Activated CD8-positive, alpha-beta memory T cell treated with anti-CD3 and anti-CD28 coated beads for 4 hours (primary cell): ENCODE measurements at regions not wholly inside any gene's neighbourhood (a gene's known extent, or its start where the extent isn't known, plus 50 kb on each side); places are given as distances from the start of the nearest gene placed in this dataset.
"Not testable (repeated sequence)": the region's sequence is repeated elsewhere in the genome, so short reads cannot be mapped to it uniquely, and the experiment has no call there.

Experiments used
- DNase-seq, 2 donors: peaks; one replicate each; pipeline ENCODE4 v3.0.0-alpha.2; 2020; ENCODE audit warnings: low read depth in 2 of 2

- DNase-seq, result not testable (repeated sequence)
Observed at GRCh38 chrX:40788698-40789097, 53.4 kb upstream of the MED14 start.

DNA sequence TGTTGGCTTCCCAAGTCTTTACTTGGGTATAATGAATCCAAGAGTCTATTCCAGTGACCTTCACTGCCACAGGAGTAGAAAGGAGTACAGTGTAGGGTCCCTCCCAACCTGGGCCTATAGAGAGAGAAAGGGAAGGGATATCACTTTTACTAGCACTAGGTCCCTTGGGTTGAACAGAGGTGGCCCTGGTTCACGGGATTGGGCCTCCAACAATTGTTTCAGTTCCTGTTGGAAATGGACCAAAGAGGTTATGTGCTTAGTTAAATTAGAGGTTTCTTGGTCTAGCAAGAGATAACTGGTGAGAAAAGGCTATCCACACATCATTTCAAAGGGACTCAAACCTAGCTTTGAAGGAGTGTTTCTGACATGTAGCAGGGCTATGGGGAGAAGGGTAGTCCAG, 57.1 kb upstream of the MED14 start:
- DNase-seq, result no peak

DNA sequence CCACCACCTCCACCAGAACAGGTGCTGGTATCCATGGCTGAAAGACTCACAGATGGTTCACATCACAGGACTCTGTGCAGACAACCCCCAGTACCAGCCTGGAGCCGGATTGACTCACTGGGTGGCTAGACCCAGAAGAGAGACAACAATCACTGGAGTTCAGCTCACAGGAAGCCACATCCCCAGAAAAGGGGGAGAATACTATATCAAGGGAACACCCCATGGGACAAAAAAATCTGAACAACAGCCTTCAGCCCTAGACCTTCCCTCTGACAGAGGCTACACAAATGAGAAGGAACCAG, 59.4 kb upstream of the MED14 start:
- DNase-seq, result not testable (repeated sequence)

DNA sequence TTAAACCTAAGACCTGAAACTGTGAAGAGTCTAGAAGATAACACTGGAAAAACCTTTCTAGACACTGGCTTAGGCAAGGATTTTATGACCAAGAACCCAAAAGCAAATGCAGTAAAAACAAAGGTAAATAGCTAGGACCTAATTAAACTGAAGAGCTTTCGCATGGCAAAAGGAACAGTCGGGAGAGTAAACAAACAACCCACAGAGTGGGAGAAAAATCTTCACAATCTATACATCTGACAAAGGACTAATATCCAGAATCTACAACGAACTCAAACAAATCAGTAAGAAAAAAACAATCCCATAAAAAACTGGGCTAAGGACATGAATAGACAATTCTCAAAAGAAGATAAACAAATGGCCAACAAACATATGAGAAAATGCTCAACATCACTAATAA, 64.4 kb upstream of the MED14 start:
- not testable (repeated sequence) for DNase-seq

DNA sequence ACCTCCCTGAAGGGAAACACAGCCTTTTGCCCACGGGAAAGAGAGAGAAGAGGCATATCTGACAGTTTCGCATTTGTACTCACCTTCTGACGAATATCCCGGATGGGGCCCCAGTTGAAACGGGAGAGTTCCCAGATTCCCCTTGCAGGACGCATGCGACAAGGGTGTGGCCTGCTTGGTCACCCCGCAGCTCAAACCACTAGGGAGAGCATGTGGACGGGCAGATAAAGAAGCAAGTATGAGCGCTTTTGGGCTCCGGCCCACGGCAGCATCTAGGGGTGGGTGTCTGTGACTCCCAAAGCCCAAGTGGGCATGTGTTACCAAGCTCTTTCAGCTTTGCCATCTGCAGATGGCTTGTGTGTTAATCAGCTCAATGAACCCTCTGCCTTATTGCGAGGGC, 70.1 kb upstream of the MED14 start:
- DNase-seq, result no peak

DNA sequence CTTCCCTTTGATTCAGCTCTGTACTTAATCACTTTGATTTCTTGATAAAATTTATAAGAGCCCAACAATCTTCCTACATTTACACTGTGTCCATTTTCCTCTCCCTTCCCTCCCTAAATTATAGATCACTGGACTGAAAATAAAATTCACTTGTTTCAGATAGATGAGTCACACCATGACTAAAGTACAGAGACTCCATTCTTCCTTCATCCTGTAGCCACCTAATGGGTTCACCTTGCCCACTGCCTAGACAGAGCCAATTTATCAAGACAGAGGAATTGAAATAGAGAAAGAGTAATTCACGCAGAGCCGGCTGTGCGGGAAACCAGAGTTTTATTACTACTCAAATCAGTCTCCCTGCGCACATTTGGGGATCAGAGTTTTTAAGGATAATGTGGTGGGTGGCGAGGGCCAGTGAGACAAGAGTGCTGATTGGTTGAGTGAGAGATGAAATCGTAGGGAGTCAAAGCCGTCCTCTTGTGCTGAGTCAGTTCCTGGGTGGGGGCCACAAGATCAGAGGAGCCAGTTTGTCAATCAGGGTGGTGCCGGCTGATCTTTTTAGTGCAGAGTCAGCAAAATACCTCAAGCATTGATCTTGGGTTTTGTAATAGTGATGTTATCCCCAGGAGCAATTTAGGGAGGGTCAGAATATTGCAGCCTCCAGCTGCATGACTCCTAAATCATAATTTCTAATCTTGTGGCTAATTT, 71.3 kb upstream of the MED14 start:
- no peak for DNase-seq

- DNase-seq, result no peak
Observed at GRCh38 chrX:40807384-40807783, 72.0 kb upstream of the MED14 start.

GRCh38 chrX:40808203-40808602, 72.9 kb upstream of the MED14 start:
- no peak for DNase-seq

- DNase-seq, result no peak
Observed at GRCh38 chrX:40809210-40809609, 73.9 kb upstream of the MED14 start.

GRCh38 chrX:40815045-40815444, 79.7 kb upstream of the MED14 start:
- not testable (repeated sequence) for DNase-seq

- DNase-seq, result no peak
Observed at GRCh38 chrX:40816906-40817305, 81.6 kb upstream of the MED14 start.

DNA sequence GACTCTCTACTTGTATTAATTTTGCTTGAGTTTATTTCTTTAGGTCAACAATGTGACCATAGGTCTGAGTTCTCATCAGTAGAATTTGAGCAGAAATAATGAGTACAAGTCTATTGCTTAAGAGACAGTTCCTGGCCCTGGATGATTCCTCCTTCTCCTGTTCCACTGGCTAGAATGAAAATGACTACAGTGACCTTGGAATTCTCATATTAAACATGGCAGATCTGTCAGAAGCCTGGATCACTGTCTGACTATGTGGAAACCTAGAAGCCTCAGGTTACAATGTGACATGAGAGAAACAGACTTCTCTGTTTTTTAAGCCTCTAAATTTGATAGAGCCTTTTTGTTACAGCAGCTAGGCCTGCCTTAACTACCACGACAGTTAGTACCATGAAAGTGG, 82.9 kb upstream of the MED14 start:
- no peak for DNase-seq

DNA sequence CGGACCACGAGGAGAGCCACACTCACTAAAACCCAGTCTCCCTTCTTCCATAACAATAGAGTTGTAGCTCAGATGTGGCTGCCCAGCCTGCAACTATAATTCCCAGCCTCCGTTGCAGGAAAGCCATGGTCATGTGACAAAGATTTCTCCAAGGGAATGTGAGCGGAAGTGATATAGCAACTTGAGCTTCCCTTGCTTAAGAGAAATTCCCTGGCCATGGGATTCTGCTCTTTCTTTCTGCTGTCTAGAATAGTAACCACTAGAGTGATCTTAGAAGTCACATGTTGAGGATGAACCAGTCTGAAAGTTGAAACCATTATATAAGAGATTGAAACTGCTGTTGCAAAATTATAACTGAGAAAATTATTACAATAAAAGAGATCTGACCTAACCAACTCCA, 86.4 kb upstream of the MED14 start:
- no peak for DNase-seq

GRCh38 chrX:40827331-40827730, 92.0 kb upstream of the MED14 start:
- DNase-seq, result no peak

- no peak for DNase-seq
Observed at GRCh38 chrX:40831750-40832149, 96.4 kb upstream of the MED14 start.

GRCh38 chrX:40832723-40833122, 97.4 kb upstream of the MED14 start:
- no peak for DNase-seq

GRCh38 chrX:40834225-40834624, 98.9 kb upstream of the MED14 start:
- no peak for DNase-seq

DNA sequence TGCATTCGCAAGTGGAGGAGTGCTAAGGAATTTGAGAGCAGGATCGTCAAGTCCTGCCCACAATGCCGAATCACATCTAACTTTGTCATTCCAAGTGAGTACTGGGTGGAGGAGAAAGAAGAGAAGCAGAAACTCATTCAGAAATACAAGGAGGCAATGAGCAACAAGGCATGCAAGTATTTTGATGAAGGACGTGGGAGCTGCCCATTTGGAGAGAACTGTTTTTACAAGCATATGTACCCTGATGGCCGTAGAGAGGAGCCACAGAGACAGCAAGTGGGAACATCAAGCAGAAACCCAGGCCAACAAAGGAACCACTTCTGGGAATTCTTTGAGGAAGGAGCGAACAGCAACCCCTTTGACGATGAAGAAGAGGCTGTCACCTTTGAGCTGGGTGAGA, 100.2 kb upstream of the MED14 start:
- DNase-seq, result no peak

DNA sequence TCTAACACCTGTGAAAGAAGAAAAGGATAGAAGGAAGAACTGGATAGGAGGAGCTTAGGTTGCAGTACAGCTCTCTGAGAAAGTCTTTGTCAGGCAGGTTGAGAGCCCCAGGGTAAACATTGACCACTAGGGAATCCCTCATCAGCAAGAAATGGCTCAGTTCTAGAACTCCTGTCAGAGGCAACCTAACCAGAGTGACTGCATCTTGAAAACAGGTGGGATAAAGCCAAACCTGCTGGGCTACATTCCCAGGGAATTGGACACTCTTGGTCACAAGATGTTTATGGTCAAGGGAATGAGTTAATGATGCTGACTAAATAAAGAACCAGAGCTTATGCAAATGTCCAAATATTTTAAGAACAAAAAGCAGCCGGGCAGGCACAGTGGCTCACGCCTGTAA, 108.3 kb upstream of the MED14 start:
- DNase-seq, result no peak

GRCh38 chrX:40844471-40844870, 109.1 kb upstream of the MED14 start:
- no peak for DNase-seq

DNA sequence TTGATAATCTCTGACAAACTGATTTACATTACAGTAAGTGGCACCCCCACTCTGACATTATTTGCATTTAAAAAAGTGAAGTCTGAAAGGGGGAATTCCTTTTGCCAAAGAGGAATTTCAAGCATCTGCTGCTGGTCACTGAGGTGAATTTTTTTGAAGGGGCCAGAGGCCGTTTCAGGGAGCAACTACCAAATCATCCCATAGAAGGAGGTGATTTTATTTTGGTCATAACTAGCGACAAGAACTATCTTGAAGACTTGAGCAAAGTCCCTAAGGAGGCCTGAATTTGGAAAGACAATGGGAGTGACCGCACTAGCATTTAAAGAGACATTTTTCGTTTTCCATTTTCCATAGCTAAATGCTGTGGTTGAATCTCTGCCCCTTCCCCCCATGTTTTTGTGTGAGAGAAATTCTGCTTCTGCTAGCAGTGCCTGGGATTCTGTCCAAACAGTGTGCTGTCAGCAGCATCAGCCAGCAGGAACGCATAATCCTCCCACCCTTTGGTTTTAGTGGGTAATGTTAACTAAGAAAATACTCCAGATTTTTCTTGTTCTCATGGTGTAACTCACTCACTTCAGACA, 110.1 kb upstream of the MED14 start:
- DNase-seq, result no peak

- DNase-seq, result no peak
Observed at GRCh38 chrX:40849906-40850823, 114.8 kb upstream of the MED14 start.

DNA sequence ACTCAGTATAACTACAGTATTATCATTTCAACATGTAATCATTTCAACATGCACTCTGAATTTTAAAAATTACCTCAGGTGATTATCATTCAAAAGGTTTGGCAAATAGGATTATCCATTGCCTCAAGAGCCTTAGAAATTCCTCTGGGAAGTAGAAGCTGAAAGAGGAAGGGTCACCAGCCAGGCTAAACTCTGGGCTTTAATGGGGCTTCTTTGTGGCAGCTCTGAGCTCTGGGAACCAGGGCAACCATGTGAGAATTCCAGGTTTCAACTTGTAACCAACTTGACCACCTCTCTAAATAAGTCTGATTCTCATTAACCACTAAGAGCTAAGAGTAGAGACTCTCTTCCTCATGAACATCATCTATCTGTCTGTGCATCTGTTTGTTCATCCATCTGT, 117.2 kb upstream of the MED14 start:
- DNase-seq, result no peak
